ENCODE measurements at regions not wholly inside any gene's neighbourhood (a gene's known extent, or its start where the extent isn't known, plus 50 kb on each side); places are given as distances from the start of the nearest gene placed in this dataset.
A peak's percentile ranks its signal among the peaks of the same experiment; 100 is the strongest.

GRCh38 chrY:7968293-7968692 is 1056.7 kb upstream of the AMELY start:
- no peak for DNase-seq

- DNase-seq, result no peak
These were observed 1055.4 kb upstream of the AMELY start for GRCh38 chrY:7966916-7967315.

GRCh38 chrY:7963393-7963792 is 1051.8 kb upstream of the AMELY start:
- DNase-seq, result no peak

GRCh38 chrY:7962350-7962749 is 1050.8 kb upstream of the AMELY start:
- no peak for DNase-seq

- no peak for DNase-seq
These were observed 1050.3 kb upstream of the AMELY start for GRCh38 chrY:7961811-7962210.

GRCh38 chrY:7957773-7958172 is 1046.2 kb upstream of the AMELY start:
- DNase-seq, result no peak

- DNase-seq, result no peak
These were observed 1039.8 kb upstream of the AMELY start for GRCh38 chrY:7951187-7951852.

GRCh38 chrY:7944135-7944534 is 1032.6 kb upstream of the AMELY start:
- DNase-seq, result peak; percentile 58

- peak; percentile 31 for DNase-seq
These were observed 1031.2 kb upstream of the AMELY start for GRCh38 chrY:7942711-7943110.

GRCh38 chrY:7941856-7942255 is 1030.3 kb upstream of the AMELY start:
- peak; percentile 61 for DNase-seq

- DNase-seq, result no peak
These were observed 1027.6 kb upstream of the AMELY start for GRCh38 chrY:7938982-7939718.

GRCh38 chrY:7936831-7937230 is 1025.3 kb upstream of the AMELY start:
- no peak for DNase-seq

- DNase-seq, result peak; percentile 80
These were observed 1024.5 kb upstream of the AMELY start for GRCh38 chrY:7936046-7936445.

- DNase-seq, result no peak
These were observed 1024.1 kb upstream of the AMELY start for GRCh38 chrY:7935606-7936005.

GRCh38 chrY:7932424-7932823 is 1020.9 kb upstream of the AMELY start:
- no peak for DNase-seq

GRCh38 chrY:7929866-7930265 is 1018.3 kb upstream of the AMELY start:
- DNase-seq, result peak; percentile 18

- DNase-seq, result no peak
These were observed 1012.5 kb upstream of the AMELY start for GRCh38 chrY:7924059-7924458.

GRCh38 chrY:7923476-7924017 is 1012.0 kb upstream of the AMELY start:
- DNase-seq, result no peak

GRCh38 chrY:7920382-7920781 is 1008.8 kb upstream of the AMELY start:
- no peak for DNase-seq

- DNase-seq, result no peak
These were observed 977.0 kb upstream of the AMELY start for GRCh38 chrY:7888506-7888905.

- DNase-seq, result no peak
These were observed 970.1 kb upstream of the AMELY start for GRCh38 chrY:7881696-7882095.

GRCh38 chrY:7879245-7879644 is 967.7 kb upstream of the AMELY start:
- no peak for DNase-seq

- no peak for DNase-seq
These were observed 967.2 kb upstream of the AMELY start for GRCh38 chrY:7878719-7879118.

GRCh38 chrY:7877458-7877857 is 965.9 kb upstream of the AMELY start:
- DNase-seq, result no peak

Data from fibroblast of upper back skin (primary cell).